ENCODE measurements at regions not wholly inside any gene's neighbourhood (a gene's known extent, or its start where the extent isn't known, plus 50 kb on each side); places are given as distances from the start of the nearest gene placed in this dataset.
"Not testable (repeated sequence)": the region's sequence is repeated elsewhere in the genome, so short reads cannot be mapped to it uniquely, and the experiment has no call there.

DNA sequence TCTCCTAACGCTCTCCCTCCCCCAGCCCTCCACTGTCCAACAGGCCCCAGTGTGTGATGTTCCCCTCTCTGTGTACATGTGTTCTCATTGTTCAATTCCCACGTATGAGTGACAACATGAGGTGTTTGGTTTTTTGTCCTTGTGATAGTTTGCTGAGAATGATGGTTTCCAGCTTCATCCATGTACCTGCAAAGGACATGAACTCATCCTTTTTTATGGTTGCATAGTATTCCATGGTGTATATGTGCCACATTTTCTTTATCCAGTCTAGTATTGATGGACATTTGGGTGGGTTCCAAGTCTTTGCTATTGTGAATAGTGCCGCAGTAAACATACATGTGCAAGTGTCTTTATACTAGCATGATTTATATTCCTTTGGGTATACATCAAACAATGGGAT, 347.4 kb downstream of the MAGEE1 start:
- H3K27ac ChIP-seq (replicated peaks in 1 of 4); H3K4me1 ChIP-seq; H3K4me3 ChIP-seq; H3K36me3 ChIP-seq; H3K27me3 ChIP-seq; DNase-seq (ENCODE audit: extremely low spot score); H3K9me3 ChIP-seq; intact Hi-C loops (cut with DNase I): not testable (repeated sequence)
- WGBS, result 70% methylated on average over 3 of the region's 3 CpGs

DNA sequence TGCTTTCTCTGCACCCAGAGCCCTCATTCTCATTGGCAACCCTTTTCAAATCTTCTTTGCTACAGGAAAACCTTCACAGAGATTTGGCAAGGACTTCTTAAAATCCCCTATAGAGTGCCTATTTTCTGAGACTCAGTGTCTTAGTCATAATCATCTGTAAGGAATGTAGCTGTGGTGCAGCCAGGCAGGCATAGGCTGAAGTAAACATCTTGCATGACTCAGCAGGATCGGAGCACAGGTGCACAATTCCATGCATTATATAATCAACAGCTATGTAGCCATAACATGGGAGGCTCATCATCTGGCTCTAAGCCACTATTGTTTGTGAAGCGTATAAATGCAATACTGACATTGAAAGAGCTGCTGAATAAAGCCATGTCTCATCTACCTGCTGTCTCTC, 368.8 kb downstream of the MAGEE1 start:
- H3K27ac ChIP-seq (replicated peaks in 1 of 4), result no peak overlapping the region
- no peaks in the 10 kb centered on the region for H3K4me1 ChIP-seq
- no peak for DNase-seq (ENCODE audit: extremely low spot score)
- TF ChIP-seq POLR2AphosphoS5 (IDR thresholded peaks at IDR 0.05) (no peak), POLR2A (IDR thresholded peaks at IDR 0.05; ENCODE audit: low read depth) (no peak), EP300 (IDR thresholded peaks at IDR 0.05) (no peak)
- TF ChIP-seq, protein P1, sequence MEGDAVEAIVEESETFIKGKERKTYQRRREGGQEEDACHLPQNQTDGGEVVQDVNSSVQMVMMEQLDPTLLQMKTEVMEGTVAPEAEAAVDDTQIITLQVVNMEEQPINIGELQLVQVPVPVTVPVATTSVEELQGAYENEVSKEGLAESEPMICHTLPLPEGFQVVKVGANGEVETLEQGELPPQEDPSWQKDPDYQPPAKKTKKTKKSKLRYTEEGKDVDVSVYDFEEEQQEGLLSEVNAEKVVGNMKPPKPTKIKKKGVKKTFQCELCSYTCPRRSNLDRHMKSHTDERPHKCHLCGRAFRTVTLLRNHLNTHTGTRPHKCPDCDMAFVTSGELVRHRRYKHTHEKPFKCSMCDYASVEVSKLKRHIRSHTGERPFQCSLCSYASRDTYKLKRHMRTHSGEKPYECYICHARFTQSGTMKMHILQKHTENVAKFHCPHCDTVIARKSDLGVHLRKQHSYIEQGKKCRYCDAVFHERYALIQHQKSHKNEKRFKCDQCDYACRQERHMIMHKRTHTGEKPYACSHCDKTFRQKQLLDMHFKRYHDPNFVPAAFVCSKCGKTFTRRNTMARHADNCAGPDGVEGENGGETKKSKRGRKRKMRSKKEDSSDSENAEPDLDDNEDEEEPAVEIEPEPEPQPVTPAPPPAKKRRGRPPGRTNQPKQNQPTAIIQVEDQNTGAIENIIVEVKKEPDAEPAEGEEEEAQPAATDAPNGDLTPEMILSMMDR (IDR thresholded peaks at IDR 0.05), result no peak
- intact Hi-C loops (cut with DNase I), result no loop called here
- H3K4me3 ChIP-seq, result no peak overlapping the region
- 92% methylated on average over 2 of the region's 2 CpGs for WGBS
- H3K9me3 ChIP-seq, result no peaks in the 10 kb centered on the region
- H3K36me3 ChIP-seq, result no peaks in the 10 kb centered on the region
- no peaks in the 10 kb centered on the region for H3K27me3 ChIP-seq

DNA sequence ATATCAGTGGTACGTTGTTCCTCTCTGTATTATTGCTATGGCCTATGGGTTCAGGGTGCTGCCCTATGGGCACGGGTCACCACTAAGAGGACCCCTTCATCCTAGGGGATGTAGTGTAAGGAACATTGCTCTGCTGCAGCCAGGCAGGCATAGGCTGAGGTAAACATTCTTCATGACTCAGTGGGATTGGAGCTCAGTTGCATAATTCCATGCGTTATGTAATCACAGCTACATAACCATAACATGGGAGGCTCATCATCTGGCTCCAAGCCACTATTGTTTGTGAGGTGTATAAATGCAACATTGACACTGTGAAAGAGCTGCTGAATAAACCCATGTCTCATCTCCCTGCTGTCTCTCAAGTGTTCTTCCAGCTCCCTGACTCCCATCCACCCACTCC, 375.2 kb downstream of the MAGEE1 start:
- WGBS, result 69% methylated on average over 3 of the region's 3 CpGs
- no peaks in the 10 kb centered on the region for H3K27me3 ChIP-seq
- H3K9me3 ChIP-seq, result no peaks in the 10 kb centered on the region
- TF ChIP-seq POLR2AphosphoS5 (IDR thresholded peaks at IDR 0.05), result no peak
- TF ChIP-seq, protein P1 (IDR thresholded peaks at IDR 0.05), result no peak
- TF ChIP-seq EP300 (IDR thresholded peaks at IDR 0.05), result no peak
- TF ChIP-seq POLR2A (IDR thresholded peaks at IDR 0.05; ENCODE audit: low read depth), result no peak
- no peak overlapping the region for H3K27ac ChIP-seq (replicated peaks in 1 of 4)
- intact Hi-C loops (cut with DNase I), result no loop called here
- no peak for DNase-seq (ENCODE audit: extremely low spot score)
- no peaks in the 10 kb centered on the region for H3K4me1 ChIP-seq
- H3K4me3 ChIP-seq, result no peak overlapping the region
- no peaks in the 10 kb centered on the region for H3K36me3 ChIP-seq

DNA sequence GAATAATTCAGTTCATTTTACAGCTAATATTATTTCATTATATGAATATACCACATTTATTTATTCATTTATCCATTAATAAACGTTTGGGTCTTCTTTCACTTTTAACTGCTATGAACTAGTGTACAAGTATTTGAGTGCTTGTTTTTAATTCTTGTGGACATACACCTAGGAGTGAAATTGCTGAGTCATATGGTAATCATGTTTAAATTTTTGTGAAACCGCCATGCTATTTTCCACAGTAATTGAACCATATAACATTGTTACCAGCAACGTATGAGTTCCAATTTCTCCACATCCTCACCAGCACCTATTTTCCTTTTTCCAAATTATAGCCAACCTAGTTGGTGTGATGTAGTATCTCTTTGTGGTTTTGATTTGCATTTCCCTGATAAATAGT, 388.2 kb downstream of the MAGEE1 start:
- Histone ChIP-seq H3K36me3 (no peaks in the 10 kb centered on the region), H3K27ac (replicated peaks in 1 of 4) (no peak overlapping the region), H3K27me3 (no peaks in the 10 kb centered on the region), H3K4me1 (no peaks in the 10 kb centered on the region), H3K4me3 (no peak overlapping the region), H3K9me3 (no peaks in the 10 kb centered on the region)
- TF ChIP-seq EP300 (IDR thresholded peaks at IDR 0.05) (no peak), POLR2A (IDR thresholded peaks at IDR 0.05; ENCODE audit: low read depth) (no peak), POLR2AphosphoS5 (IDR thresholded peaks at IDR 0.05) (no peak)
- TF ChIP-seq, protein P1 (IDR thresholded peaks at IDR 0.05), result no peak
- no peak for DNase-seq (ENCODE audit: extremely low spot score)
- intact Hi-C loops (cut with DNase I), result no loop called here
- 67% methylated on average over 3 of the region's 3 CpGs for WGBS

DNA sequence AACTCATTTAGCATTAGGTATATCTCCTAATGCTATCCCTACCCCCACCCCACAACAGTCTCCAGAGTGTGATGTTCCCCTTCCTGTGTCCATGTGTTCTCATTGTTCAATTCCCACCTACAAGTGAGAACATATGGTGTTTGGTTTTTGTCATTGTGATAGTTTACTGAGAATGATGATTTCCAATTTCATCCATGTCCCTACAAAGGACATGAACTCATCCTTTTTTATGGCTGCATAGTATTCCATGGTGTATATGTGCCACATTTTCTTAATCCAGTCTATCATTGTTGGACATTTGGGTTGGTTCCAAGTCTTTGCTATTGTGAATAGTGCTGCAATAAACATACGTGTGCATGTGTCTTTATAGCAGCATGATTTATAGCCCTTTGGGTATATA, 389.8 kb downstream of the MAGEE1 start:
- intact Hi-C loops (cut with DNase I), result not testable (repeated sequence)

DNA sequence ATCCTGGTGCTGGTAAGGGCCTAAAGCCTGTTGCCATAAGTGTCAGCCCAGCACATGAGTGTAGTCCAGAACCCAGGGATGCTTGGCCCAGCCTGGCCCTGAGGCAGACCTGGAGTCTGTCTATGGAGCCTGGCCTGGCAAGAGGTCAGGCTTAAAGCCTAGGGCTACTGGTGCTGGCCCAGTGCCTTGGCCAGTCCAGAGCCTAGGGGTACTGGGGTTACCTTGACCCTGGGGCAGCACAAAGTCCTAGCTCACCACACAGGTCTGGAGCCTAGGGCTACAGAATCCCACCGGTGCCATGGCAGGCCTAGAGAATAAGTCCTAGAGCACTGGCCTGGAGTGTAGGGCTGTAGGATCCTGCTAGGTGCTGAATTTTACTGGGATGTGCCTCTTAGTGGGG, 393.8 kb downstream of the MAGEE1 start:
- Histone ChIP-seq H3K36me3 (no peaks in the 10 kb centered on the region), H3K4me3 (no peak overlapping the region), H3K27ac (replicated peaks in 1 of 4) (no peak overlapping the region), H3K9me3 (no peaks in the 10 kb centered on the region), H3K27me3 (no peaks in the 10 kb centered on the region), H3K4me1 (no peaks in the 10 kb centered on the region)
- TF ChIP-seq, protein P1 (IDR thresholded peaks at IDR 0.05), result no peak
- no peak for TF ChIP-seq POLR2A (IDR thresholded peaks at IDR 0.05; ENCODE audit: low read depth)
- TF ChIP-seq POLR2AphosphoS5 (IDR thresholded peaks at IDR 0.05), result no peak
- no peak for TF ChIP-seq EP300 (IDR thresholded peaks at IDR 0.05)
- no peak for DNase-seq (ENCODE audit: extremely low spot score)
- 86% methylated on average over 1 of the region's 1 CpG for WGBS
- intact Hi-C loops (cut with DNase I), result no loop called here

More for the DNA sequence above, 389.8 kb downstream of the MAGEE1 start:
- H3K27me3 ChIP-seq; H3K4me3 ChIP-seq; H3K4me1 ChIP-seq; H3K27ac ChIP-seq (replicated peaks in 1 of 4); DNase-seq (ENCODE audit: extremely low spot score); H3K9me3 ChIP-seq; H3K36me3 ChIP-seq: not testable (repeated sequence)
- no CpG with 5 or more reads among the region's 1 CpG for WGBS
